ENCODE measurements at regions not wholly inside any gene's neighbourhood (a gene's known extent, or its start where the extent isn't known, plus 50 kb on each side); places are given as distances from the start of the nearest gene placed in this dataset.

- TF ChIP-seq EZH2 (IDR thresholded peaks at IDR 0.05; ENCODE audit: insufficient read depth, poor library complexity, severe bottlenecking) (no peak), EZH2phosphoT487 (IDR thresholded peaks at IDR 0.05; ENCODE audit: insufficient read depth, low read depth) (no peak)
Observed at GRCh38 chr5:161023551-161023950, 171.5 kb upstream of the ATP10B start.

Measured in GM23248 (cell line).